GM12891 (cell line): ENCODE measurements at regions not wholly inside any gene's neighbourhood (a gene's known extent, or its start where the extent isn't known, plus 50 kb on each side); places are given as distances from the start of the nearest gene placed in this dataset.

ENCODE experiments used
- POLR2A ChIP-seq: IDR thresholded peaks from 2 replicates; pipeline ENCODE4 v1.6.1; 2011; ENCODE audit warnings: low read depth, low read length, control low read depth
- POLR2AphosphoS5 ChIP-seq: IDR thresholded peaks from 2 replicates; pipeline ENCODE4 v1.6.1; 2011; ENCODE audit warnings: low read depth, low read length, control low read depth
- TAF1 ChIP-seq: IDR thresholded peaks from 2 replicates; pipeline ENCODE4 v1.6.1; 2011; ENCODE audit warnings: low read depth, low read length, control low read depth

- no peak for TF ChIP-seq POLR2A
- TF ChIP-seq POLR2AphosphoS5, result no peak
- TF ChIP-seq TAF1, result no peak
Observed at GRCh38 chr12:68491204-68491960, 119.3 kb upstream of the RAP1B start.
